GM21619 (cell line): ENCODE measurements at regions not wholly inside any gene's neighbourhood (a gene's known extent, or its start where the extent isn't known, plus 50 kb on each side); places are given as distances from the start of the nearest gene placed in this dataset.

ENCODE experiments used
- ATAC-seq: cut with Tn5 transposase; IDR thresholded peaks from one replicate; pipeline ENCODE4 v1.9.1; 2021; ENCODE audit not compliant: unreplicated experiment

DNA sequence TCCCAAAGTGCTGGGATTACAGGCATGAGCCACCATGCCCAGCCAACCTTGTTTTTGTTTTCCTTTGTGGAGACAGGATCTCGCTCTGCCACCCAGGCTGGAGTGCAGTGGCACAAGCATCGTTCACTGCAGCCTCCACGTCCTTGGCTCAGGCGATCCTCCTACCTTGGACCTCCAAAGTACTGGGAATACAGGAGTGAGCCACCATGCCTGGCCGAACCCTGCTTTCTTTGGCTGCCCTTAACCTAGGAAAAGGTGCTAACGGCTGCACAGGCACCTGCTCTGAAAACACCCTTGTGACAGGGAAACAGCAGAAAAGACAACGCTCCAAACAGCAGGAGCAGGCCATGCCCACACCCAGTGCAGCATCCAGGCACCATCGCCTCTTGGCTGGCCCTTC is 71.9 kb downstream of the OAT start:
- no peak for ATAC-seq

DNA sequence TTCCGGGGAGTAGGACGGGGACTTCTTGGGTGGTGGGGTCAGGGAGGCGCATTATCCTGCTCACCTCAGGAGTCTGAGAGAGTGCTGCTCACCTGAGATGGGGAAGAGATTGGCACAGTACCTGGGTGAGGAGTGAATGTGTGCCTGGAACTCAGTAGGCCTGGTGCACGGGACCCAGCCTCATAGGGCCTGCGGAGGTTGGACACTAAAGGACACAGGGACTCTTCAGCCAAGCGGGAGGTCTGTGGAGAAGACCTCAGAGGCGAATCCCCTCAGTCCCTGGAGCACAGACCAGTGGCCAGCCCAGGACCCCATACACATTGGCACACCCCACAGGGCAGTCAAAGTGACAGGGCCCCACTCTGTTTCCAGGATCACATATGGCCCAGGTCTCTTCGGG is 73.2 kb downstream of the OAT start:
- ATAC-seq: no peak

DNA sequence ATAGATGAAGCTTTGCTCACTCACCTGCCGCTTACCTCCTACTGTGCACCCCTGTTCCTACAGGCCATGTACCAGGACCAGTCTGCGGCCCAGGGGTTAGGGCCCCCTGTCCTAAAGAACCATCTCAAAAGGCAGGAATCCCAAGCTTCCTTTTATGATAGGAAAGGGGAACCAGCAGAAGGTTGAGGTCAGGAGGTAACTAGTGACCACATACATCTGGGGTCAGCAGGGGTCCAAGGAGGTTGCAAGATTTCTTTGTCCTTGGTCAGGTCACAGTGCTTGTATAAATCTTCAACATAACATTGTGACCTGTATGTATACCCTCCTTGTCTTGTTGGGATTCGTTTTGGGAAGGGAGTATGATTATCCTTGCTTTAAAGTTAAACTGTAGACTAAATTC is 73.8 kb downstream of the OAT start:
- ATAC-seq: no peak

DNA sequence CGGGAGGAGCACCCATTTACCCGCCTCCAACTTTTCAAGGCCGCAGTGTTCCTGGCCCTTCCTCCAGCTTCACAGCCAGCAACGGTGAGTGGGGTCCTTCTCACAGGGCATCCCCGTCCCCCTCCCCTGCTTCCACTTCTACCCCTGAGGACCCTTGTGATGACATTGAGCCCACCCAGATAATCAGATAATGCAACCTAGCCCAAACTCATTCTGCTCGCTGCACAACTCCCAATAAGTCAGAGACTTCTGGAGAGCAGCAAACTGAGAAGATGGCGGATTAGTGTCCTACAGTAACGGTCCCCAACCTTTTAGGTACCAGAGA is 74.5 kb downstream of the OAT start:
- ATAC-seq: no peak

- ATAC-seq: no peak
These were observed 75.1 kb downstream of the OAT start for GRCh38 chr10:124343351-124344265.

GRCh38 chr10:124342821-124343170 is 75.9 kb downstream of the OAT start:
- ATAC-seq: no peak

DNA sequence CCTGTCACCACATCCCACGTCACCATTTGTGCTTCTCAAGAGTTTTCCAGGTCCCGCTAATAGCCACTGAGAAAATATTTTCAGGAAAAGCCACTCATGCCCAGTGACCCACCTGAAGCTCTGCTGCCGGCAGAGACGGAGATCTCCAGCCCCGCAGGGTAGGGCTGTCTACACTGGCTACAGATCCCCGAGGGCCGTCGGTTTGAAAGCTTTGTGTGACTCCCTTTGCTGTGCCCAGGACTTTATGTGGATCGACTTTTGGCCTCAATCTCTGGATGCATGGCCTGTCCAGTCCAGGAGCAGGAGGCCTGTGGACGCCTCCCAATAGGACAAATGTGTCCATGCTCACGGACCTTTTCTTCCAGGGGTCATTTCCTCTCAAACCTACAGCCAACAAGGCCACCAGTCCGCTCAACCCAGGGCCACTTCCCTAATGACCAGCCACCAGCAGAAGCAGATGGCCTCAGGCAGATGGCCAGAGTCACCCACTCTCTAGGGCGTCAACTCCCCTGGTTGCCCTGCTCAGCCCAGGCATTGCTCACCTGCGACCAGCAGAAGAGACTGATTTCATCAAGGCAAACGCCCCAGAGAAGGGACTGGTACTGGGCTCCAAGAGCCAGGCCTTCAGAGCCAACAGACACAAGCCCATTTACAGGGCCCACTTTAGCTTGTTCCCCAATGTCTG is 76.4 kb downstream of the OAT start:
- no peak for ATAC-seq

GRCh38 chr10:124341768-124342135 is 77.0 kb downstream of the OAT start:
- ATAC-seq: no peak

- no peak for ATAC-seq
These were observed 78.5 kb downstream of the OAT start for GRCh38 chr10:124340033-124340760.

DNA sequence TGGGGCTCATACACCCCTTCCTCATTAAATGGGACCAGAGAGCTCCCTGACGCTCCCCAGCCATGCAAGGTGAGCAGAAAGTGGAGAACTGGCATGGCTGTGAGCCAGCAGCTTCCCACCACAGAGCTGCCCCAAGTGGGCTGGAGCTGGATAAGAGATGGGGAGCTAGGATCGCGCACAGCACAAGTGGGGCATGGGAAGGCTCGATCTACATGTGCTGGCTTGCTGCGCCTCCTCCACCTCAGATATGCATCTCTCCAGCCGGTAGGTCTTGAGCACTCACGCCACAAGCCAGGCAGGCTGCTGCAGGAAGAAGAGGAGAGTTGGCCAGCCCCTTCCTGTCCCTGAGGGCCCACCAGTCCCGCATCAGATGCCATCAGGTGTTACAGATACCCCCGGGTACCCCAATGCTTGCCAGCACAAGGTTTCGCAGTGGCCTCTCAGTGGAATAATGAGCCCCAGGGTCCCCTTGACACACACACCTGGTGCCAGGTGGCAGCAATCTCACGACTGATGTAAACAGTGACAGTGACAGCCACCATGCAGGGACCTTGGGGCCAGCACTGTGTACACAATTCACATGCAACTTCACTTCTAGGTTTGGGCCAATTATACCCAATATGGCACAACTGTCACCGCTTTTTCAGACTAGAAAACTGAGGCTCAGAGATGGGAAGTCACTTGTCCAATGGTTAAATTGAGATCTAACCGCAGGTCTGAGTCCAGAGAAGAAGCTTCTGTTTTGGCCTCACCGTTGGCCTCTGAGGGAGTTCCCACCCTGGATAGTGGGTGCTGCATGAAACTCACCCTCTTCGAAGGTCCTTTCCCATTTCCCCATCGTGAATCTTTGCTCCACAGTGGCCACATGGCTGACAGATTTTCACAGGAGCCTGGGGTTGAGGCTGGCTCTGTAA is 79.3 kb downstream of the OAT start:
- no peak for ATAC-seq

DNA sequence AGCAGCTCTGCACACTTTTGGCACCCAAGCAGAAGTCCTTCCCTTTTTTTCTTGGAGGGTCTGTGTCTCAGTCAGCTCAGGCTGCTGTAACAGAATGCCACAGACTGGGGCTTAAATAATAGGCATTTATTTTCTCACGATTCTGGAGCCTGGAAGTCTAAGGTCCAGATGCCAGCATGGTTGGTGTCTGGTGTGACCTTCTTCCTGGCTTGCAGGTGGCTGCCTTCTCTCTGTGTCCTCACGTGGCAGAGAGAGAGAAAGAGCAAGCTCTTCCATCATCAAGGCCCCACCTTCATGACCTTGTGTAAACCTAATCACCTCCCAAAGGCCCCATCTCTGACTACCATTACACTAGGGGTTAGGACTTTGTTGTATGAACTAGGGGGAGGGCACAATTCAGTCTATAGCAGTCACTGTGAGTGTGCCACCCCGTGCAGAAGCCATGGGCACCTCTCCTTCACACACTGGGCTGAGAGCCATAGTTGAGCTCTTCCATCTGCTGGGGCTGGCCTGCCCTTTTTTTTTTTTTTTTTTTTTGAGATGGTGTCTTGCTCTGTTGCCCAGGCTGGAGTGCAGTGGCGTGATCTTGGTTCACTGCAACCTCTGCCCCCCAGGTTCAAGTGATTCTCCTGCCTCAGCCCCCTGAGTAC is 80.3 kb downstream of the OAT start:
- ATAC-seq: no peak

DNA sequence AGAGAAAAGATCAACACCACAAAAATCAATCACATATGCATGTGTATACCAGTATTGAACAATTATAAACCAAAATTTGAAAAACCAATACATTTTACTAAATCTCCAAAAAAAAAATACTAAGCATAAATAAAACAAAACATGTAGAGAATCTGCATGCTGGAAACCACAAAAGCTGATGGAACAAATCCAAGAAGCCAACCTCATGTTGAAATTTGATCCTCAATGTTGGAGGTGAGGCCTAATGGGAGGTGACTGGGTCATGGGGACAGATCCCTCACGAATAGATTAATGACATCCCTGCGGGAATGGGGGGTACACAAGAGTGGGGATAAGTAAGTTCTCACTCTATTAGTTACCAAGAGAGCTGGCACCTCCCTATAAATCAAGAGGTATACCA is 82.5 kb downstream of the OAT start:
- ATAC-seq: no peak

- ATAC-seq: no peak
These were observed 84.8 kb downstream of the OAT start for GRCh38 chr10:124333931-124334330.

DNA sequence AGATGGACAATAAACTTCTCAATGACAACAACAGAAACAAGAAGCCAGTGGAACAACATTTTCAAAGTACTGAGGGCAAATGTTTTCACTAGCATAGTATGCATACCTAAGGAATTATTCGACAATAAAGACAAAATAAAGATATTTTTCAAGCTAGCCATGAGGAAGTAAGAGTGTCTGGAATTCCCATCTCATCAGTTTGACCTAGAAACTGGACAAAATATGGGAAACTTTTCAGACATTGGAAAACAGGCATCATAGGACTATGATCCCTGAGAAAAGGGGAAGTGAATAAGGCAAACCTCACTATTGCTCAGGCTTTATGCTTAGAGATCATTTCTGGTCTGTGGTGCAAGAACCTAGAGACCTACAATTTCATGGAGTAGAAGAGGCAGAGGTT is 86.3 kb downstream of the OAT start:
- ATAC-seq: no peak

- ATAC-seq: no peak
These were observed 88.8 kb downstream of the OAT start for GRCh38 chr10:124329941-124330340.

- no peak for ATAC-seq
These were observed 89.4 kb downstream of the OAT start for GRCh38 chr10:124329362-124329761.

DNA sequence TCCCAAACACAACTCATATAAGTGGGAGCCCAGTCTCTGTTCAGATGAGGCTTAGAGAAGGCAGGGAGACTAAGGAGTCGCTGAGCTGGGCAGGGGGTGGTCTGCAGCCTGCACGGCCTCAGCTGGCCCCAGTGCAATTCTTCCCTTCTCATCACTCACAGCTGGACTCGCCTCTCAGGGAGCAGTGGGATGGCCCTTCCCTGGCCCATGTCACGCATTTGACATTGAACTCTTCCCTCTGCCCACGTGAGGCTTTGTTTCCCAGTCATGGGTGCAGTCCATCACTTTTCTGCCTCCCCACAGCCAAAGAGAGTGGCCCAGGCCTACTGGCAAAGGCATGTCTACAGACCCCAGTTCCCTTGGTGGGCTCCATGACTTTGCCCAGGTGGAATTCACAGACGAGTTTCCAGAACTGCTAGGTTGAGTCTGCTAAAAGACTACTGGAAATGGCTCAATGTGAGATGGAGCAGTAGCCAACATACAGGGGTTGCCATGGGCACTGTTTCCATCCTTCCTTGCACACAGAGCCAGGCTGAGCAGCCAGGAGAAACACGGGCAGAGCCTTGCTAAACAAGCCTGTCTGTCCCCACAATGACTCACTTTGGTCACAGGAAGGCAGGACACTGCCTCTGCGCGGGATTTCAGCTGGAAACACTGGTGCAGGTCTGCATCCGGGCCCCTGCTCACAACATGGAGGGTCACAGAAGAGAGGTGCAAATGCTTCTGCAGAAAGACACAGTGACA is 90.1 kb downstream of the OAT start:
- ATAC-seq: no peak

GRCh38 chr10:124325998-124326636 is 92.6 kb downstream of the OAT start:
- no peak for ATAC-seq

DNA sequence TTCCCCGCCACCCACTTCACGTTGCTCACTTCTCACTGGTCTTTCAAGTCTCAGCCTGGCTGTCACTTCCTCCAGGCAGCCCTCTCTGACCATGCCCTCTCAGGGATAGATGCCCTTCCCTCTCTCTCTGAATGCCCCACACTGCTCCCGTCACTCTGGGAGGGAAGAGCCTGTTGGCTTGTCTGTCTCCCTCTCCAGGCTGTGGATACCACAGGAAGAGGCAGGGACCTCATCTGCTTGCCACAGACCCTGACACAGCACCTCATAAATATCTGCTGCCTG is 93.1 kb downstream of the OAT start:
- no peak for ATAC-seq
